NCI-H226 (cell line): ENCODE measurements at regions not wholly inside any gene's neighbourhood (a gene's known extent, or its start where the extent isn't known, plus 50 kb on each side); places are given as distances from the start of the nearest gene placed in this dataset.
A peak's percentile ranks its signal among the peaks of the same experiment; 100 is the strongest.
"Not testable (repeated sequence)": the region's sequence is repeated elsewhere in the genome, so short reads cannot be mapped to it uniquely, and the experiment has no call there.

Experiments
- DNase-seq: peaks from one replicate; pipeline ENCODE4 v3.0.0-alpha.2; 2015

- no peak for DNase-seq
Observed at GRCh38 chr5:123294544-123294943, 128.7 kb downstream of the CEP120 start.

- no peak for DNase-seq
Observed at GRCh38 chr5:123289210-123289609, 134.0 kb downstream of the CEP120 start.

GRCh38 chr5:123287881-123288280, 135.3 kb downstream of the CEP120 start:
- DNase-seq, result no peak

- no peak for DNase-seq
Observed at GRCh38 chr5:123286891-123287290, 136.3 kb downstream of the CEP120 start.

- no peak for DNase-seq
Observed at GRCh38 chr5:123285122-123286023, 137.8 kb downstream of the CEP120 start.

GRCh38 chr5:123283499-123283898, 139.7 kb downstream of the CEP120 start:
- DNase-seq, result no peak

- no peak for DNase-seq
Observed at GRCh38 chr5:123283031-123283430, 140.2 kb downstream of the CEP120 start.

- DNase-seq, result no peak
Observed at GRCh38 chr5:123282444-123282843, 140.8 kb downstream of the CEP120 start.

- DNase-seq, result not testable (repeated sequence)
Observed at GRCh38 chr5:123280854-123281253, 142.3 kb downstream of the CEP120 start.

- DNase-seq, result no peak
Observed at GRCh38 chr5:123279136-123279535, 144.1 kb downstream of the CEP120 start.

GRCh38 chr5:123278284-123278683, 144.9 kb downstream of the CEP120 start:
- DNase-seq, result no peak

- DNase-seq, result no peak
Observed at GRCh38 chr5:123273984-123274383, 149.2 kb downstream of the CEP120 start.

- no peak for DNase-seq
Observed at GRCh38 chr5:123273095-123273494, 150.1 kb downstream of the CEP120 start.

GRCh38 chr5:123269851-123270250, 153.4 kb downstream of the CEP120 start:
- DNase-seq, result no peak

GRCh38 chr5:123269436-123269835, 153.8 kb downstream of the CEP120 start:
- DNase-seq, result no peak

- no peak for DNase-seq
Observed at GRCh38 chr5:123266365-123266764, 156.8 kb downstream of the CEP120 start.

GRCh38 chr5:123265551-123265950, 157.7 kb downstream of the CEP120 start:
- peak; percentile 43 for DNase-seq

- no peak for DNase-seq
Observed at GRCh38 chr5:123264394-123264793, 158.8 kb downstream of the CEP120 start.

GRCh38 chr5:123263859-123264258, 159.3 kb downstream of the CEP120 start:
- no peak for DNase-seq

- DNase-seq, result no peak
Observed at GRCh38 chr5:123262216-123262823, 160.9 kb downstream of the CEP120 start.

- DNase-seq, result no peak
Observed at GRCh38 chr5:123261752-123262151, 161.5 kb downstream of the CEP120 start.

- no peak for DNase-seq
Observed at GRCh38 chr5:123249446-123249845, 160.4 kb downstream of the PRDM6 start.

- no peak for DNase-seq
Observed at GRCh38 chr5:123245689-123246088, 156.6 kb downstream of the PRDM6 start.

- no peak for DNase-seq
Observed at GRCh38 chr5:123244458-123244857, 155.4 kb downstream of the PRDM6 start.
